ENCODE measurements at regions not wholly inside any gene's neighbourhood (a gene's known extent, or its start where the extent isn't known, plus 50 kb on each side); places are given as distances from the start of the nearest gene placed in this dataset.

- peak; percentile 70 for DNase-seq (ENCODE audit: low spot score)
Observed at GRCh38 chr2:196277002-196277401, 105.6 kb upstream of the STK17B start.

DNA sequence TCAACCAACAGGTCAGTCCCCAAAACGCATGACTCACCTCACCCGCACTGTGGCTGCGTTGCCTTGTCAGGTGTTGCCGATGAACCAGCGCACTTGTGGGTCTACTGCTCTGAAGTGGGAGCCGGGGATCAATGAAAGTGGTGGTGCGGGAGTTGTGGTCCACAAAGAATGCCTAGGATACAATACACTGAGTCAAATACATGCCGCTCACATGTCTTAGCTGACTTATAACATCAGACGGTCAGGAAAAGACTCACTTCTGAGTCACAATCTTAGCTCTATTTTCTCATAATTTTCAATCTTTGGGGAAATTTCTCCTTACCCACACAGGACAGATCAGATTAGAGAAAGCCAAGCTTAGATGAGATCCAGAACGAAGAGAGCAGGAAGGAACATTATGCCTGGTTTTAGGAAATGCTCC is 107.1 kb upstream of the STK17B start:
- no peak for DNase-seq (ENCODE audit: low spot score)

GRCh38 chr2:196279541-196279940 is 108.2 kb upstream of the STK17B start:
- no peak for DNase-seq (ENCODE audit: low spot score)

DNA sequence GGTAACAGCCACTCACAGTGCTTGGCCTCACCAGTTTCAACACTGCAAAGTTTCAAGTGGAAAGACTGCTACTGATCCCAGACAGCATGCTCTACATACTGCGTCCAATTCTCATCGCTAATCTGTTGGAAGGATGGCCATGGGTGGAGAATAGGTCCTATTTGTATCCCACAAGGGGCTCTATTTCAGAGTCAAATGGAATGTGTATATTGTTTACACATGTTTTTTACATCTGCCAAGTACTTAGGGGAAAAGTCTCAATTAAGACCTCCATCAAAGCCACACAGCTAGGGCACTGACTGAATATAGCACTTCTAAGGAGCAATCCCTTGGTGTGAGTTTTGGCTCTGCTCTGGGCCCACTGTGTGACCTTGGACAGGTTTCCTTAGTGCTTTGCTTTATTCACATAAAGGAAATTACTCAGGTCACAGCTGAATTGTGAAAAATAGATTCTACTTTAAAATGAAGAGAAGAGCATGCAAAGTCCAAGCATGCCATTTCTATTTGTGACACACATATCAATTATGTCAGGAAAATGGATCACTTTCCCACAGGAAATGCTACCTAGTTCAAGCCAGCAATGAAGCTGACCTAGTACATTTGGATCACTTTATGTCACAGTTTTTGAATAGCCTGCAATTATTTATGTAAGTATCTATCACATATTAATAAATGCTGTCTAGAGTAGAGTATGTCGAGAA is 112.9 kb upstream of the STK17B start:
- no peak for DNase-seq (ENCODE audit: low spot score)

GRCh38 chr2:196284866-196285557 is 113.6 kb upstream of the STK17B start:
- DNase-seq (ENCODE audit: low spot score) = no peak

DNA sequence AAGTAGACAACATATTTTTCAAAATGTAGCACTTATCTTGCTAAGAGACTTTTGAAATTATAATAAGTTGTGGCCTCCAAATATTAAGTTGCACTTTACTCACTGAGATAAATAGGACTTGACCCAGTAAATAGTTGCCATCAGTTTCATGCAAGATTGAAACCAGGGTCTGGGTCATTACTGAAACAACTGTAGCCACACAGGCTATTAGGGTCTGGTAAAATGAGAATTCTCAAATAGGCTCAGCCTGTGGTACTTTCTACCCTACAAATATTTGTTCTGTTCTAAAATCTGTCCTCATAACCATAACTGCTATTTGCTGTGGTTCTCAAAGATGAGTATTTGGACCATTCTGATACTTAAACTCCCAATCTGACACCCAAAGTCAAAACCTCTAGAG is 115.4 kb upstream of the STK17B start:
- no peak for DNase-seq (ENCODE audit: low spot score)

- no peak for DNase-seq (ENCODE audit: low spot score)
Observed at GRCh38 chr2:196287523-196287922, 116.1 kb upstream of the STK17B start.

GRCh38 chr2:196288006-196288538 is 116.7 kb upstream of the STK17B start:
- no peak for DNase-seq (ENCODE audit: low spot score)

DNA sequence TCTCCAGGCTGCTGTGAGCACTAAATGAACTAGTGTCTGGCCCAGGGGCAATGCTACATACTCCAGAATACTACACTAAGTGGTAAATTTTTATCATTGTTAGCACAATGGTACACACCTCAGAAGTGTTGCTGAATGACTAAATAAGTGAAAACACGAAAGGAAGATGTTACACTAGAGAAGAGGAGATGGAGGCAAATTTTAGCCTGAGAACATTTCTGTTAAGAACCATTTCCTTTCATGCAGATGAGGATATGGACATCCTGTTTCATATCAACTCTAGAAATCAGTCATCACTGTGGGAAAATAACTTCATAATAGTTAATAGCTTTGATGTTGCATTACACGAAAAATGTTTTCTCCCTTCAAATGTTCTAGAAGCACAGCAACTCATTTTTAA is 117.6 kb upstream of the STK17B start:
- DNase-seq (ENCODE audit: low spot score) = no peak

- no peak for DNase-seq (ENCODE audit: low spot score)
Observed at GRCh38 chr2:196290136-196290535, 118.8 kb upstream of the STK17B start.

DNA sequence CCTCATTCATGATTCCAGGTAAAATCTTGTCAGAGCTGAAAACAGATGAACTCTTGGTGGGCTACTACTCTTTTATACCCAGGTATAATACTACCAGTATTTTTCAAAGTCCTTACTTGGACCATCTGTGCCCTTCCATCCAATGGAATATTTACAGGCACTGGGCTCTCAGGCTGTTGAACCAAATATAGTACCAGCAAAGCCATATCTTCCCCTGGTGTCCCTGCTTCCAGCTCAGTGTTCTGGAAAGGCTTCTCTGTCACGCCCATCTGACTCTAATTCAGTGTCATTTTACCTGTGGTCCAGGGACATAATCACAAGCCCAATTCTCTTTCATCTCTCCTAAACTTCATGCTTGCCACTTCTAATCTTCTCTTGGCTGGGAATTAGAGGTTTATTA is 119.2 kb upstream of the STK17B start:
- no peak for DNase-seq (ENCODE audit: low spot score)

DNA sequence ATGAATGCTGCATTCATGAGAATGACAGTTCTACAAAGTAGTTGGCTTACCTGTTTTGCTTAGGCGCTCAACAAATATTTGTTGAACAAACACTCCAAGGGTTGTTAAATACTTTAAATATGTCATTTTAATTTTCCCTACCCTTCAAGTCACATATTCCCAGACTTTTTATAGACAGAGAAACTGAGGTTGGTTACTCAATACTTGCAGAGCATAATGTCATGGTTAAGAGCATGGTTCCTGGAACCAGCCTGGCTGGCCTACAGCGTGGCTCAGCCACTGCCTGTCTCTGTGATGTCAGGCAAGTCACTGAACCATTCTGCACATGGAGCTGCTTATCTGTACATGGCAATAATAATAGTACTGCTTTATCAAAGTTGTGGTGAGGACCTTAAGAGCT is 120.0 kb upstream of the STK17B start:
- no peak for DNase-seq (ENCODE audit: low spot score)

DNA sequence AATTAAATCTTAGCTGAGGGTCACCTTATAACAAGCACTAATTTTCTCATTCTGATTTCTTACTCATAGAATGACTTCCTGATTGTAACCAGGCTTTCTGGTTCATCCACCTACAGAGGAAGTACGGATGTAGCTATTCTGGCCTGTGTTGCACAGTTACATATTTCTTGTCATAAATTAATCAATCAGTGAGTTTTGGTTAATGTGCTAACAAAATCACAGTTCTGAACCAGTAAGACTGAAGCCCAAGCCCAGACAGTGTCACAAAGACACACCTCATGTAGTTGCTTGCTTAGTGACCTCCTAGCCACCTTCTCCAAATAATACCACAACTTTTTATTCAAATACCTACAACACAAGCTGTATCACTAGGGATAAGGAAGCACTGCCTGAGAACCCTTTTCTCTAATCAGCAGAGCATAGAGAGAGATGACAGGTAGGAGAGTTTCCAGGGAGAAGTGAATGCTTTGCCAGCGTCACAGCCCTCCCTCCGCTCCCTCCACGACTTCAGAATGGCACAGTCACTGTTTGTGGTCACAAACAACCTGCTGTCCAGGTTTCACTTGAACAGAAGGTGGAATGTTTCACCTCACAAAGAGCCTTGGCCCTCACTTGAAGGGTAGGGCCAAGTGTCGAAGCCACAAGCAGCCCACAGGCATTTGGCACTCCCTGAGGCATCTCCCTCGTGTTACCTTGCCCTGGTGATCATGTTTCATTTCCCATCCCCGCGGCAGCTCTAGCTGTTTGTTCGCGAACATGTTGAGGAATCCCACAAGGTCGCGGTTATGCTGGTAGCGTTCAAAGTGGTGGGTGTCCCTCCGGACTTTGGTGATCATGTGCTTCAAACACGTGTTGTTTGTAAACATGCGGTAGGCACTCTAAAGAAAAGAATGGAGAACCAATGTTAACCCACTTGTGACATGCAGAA is 120.8 kb upstream of the STK17B start:
- peak; percentile 83 for DNase-seq (ENCODE audit: low spot score)

DNA sequence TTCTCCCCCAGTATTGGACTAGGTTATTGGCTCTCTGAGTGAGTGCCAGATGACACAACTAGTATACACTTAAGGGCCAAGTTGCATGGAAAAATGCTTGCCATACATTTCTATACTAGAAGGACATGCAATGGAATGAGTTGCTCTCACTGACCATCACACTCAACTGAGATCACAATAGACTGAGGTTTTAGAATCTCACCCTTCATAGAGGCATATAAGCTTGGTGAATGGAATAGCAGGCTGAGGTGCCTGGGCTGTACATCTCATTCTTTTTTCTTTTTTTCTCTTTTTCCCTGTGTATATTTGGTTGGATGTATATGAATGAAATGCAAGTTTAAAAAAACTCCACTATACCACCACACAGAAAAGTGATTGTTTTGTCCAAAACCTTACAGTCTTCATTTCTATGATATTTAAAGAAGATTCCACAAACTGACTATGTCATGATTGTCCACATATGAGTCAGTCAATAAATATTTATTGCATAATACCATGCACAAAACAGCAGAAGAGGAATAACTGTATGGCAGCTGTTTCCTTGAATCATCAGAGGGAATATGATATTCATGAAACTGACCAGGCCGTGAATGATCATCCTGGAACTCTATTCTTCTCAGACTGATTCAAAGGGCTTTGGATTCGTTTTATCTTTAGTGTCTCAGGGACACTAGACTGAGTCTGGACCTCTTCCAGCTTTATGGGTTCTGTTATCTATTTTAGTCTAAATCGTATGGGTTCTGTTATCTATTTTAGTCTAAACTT is 122.6 kb upstream of the STK17B start:
- peak; percentile 38 for DNase-seq (ENCODE audit: low spot score)

DNA sequence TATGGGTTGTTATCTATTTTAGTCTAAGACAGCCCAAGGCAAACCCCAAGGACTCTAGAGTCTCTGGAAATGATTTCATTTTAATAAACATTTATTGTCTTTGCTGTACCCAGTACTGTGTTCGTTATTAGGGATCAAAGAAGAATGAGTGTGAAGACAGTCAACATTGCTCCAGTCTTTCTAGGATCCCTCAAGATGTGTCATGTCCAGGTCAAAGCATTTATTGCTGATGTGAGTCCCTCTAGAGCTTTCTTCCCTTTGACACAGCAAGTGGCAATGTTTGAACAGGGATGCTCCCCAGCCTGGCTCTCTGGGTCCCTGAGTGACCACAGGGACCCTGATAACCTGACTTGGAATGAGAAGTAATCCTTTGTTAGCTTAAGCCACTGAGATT is 123.1 kb upstream of the STK17B start:
- DNase-seq (ENCODE audit: low spot score) = peak; percentile 32

GRCh38 chr2:196295005-196295404 is 123.6 kb upstream of the STK17B start:
- no peak for DNase-seq (ENCODE audit: low spot score)

DNA sequence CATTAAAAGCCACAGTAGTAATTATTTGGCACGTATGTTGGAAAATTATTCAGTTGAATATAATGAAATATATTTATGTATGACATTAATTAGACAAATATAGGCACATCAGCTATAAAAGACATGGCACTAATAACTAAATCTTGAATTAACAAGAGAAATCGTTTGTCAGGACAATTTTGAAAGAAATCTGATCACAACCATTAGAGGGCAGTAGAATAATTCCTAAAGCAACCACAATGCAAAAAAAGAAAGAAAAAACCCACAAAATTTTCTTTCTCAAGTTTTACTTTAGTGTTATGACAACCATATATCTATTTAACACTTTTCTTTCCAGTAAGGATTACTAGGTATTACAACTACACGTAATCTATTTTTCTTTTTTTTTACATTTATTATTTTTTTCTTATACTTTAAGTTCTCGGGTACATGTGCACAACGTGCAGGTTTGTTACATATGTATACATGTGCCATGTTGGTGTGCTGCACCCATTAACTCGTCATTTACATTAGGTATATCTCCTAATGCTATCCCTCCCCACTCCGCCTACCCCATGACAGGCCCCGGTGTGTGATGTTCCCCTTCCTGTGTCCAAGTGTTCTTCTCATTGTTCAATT is 126.8 kb upstream of the STK17B start:
- DNase-seq (ENCODE audit: low spot score) = peak; percentile 60

GRCh38 chr2:196307775-196308305 is 136.5 kb upstream of the STK17B start:
- no peak for DNase-seq (ENCODE audit: low spot score)

DNA sequence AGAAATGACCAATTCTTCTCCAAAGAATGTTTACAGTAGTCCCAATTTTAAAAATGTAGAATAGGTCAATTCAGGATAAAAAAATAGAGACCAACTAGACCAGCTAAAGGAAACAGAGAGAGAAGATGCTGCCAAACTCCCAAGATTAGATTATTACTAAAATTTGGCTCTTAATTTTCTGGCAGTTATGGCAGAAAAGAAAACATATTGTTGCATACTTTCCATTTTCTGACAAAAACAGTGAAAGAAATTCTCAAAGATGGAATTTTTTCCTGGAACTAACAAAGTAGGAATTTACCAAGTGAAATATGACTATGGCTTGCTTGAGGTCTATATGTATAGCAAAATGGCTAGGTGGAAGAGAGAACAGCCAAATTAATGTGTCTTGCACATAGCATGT is 138.3 kb upstream of the STK17B start:
- no peak for DNase-seq (ENCODE audit: low spot score)

GRCh38 chr2:196314157-196314556 is 142.8 kb upstream of the STK17B start:
- no peak for DNase-seq (ENCODE audit: low spot score)

- DNase-seq (ENCODE audit: low spot score) = peak; percentile 21
Observed at GRCh38 chr2:196314780-196315179, 143.4 kb upstream of the STK17B start.

Measured in HT-29 (cell line).